GM12873 (cell line): ENCODE measurements at regions not wholly inside any gene's neighbourhood (a gene's known extent, or its start where the extent isn't known, plus 50 kb on each side); places are given as distances from the start of the nearest gene placed in this dataset.

Experiments
- CTCF ChIP-seq: IDR thresholded peaks from 2 replicates; pipeline ENCODE4 v1.5.1; 2012; ENCODE audit warnings: low read depth, mild to moderate bottlenecking, moderate library complexity, low read length, control low read depth; ENCODE audit not compliant: insufficient read depth; ENCODE audit errors: missing control alignments

DNA sequence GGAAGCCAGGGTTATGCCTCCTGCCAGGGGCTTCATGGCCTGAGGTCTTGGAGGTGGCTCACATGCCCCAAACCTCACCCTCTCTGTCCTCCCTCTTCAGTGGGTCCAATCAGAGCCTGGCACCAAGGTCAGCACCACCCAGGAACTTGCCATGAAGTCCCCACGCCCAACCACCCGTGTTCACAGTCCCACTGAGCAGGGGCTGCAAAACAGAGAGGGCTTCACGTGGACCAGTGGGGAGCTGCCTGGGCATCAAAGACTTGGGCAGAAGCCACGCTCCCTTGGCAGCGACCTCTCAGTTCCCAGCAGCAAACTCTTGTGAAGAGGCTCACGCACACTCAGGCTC, 425.8 kb upstream of the B3GAT1 start:
- no peak for TF ChIP-seq CTCF

DNA sequence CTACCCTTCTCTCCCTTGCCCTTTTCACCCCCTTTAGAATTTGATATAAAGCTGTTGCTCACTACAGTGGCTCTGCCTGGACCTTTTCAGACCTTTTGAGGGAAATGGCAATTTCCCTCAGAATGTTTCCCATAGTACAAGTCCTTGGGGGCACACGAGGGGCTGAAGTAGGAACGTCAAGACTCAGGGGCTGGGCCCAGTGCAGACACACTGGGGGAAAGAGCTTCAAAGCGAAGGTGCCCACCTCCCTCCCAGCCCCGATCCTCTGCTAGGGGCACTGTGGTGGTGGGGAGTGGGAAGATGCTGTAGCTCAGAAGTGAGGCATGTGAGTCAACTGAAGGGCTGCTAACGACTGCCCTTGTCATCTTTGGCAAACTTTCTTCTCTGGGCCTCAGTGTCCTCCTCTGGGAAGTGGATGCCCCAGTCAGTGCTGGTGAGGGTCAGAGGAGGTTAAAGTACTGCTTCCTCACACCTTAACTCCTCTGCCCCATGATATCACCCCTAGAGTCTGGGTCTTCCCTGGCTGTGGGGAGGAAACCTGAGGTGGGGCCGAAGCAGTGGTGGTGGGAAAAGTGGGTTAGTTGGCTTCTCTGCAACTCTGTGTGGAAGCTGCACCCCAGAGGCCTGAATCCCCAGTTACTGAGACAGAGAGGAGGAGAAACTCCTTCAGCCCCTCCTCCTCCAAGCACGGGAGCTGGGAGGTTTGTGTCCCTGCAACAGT, 425.3 kb upstream of the B3GAT1 start:
- no peak for TF ChIP-seq CTCF

GRCh38 chr11:134836561-134836960, 424.5 kb upstream of the B3GAT1 start:
- TF ChIP-seq CTCF = no peak

GRCh38 chr11:134835561-134835960, 423.5 kb upstream of the B3GAT1 start:
- no peak for TF ChIP-seq CTCF

GRCh38 chr11:134830312-134830711, 418.3 kb upstream of the B3GAT1 start:
- TF ChIP-seq CTCF = no peak

- TF ChIP-seq CTCF = no peak
Observed at GRCh38 chr11:134823970-134824369, 411.9 kb upstream of the B3GAT1 start.

GRCh38 chr11:134822897-134823296, 410.9 kb upstream of the B3GAT1 start:
- TF ChIP-seq CTCF = no peak
